CD4-positive, alpha-beta T cell (primary cell): ENCODE measurements at regions not wholly inside any gene's neighbourhood (a gene's known extent, or its start where the extent isn't known, plus 50 kb on each side); places are given as distances from the start of the nearest gene placed in this dataset.

ENCODE experiments used
- ATAC-seq: fragments of 200-7000 bp; cut with Tn5 transposase; one replicate; pipeline ENCODE4 v1.10.0; 2022; ENCODE audit warnings: mild to moderate bottlenecking; ENCODE audit not compliant: poor library complexity
- CTCF ChIA-PET: fragments of 350-600 bp; sonication (Branson Sonifier 250); formaldehyde crosslinking; loops from one replicate; lab custom pipeline; 2021; ENCODE audit warnings: antibody characterized with exemption, inconsistent platforms; lab: Charles Lee
- POLR2A ChIA-PET: fragments of 350-600 bp; sonication (Branson Sonifier 250); formaldehyde crosslinking; loops from one replicate; lab custom pipeline; 2021; ENCODE audit warnings: antibody characterized with exemption, inconsistent platforms; lab: Charles Lee
- DNase-seq, 14 experiments: peaks; one replicate each; pipeline ENCODE4 v3.0.0-alpha.2; 2013 to 2020; ENCODE audit warnings: mixed read lengths in 2 of 14
- H3K27ac ChIP-seq, 2 donors: one replicate each; pipeline versions ENCODE4 v1.5.1 to v1.7.0; 2013; ENCODE audit warnings: low read length in 2 of 2, low read depth in 1 of 2, mild to moderate bottlenecking in 1 of 2
- H3K27me3 ChIP-seq, 2 experiments: 1 replicate in 1 of 2; 2 replicates in 1 of 2; pipeline versions ENCODE4 v1.6.1 to v1.7.0; 2013; ENCODE audit warnings: low read length in 2 of 2, control low read depth in 1 of 2, mild to moderate bottlenecking in 1 of 2, moderate library complexity in 1 of 2; ENCODE audit not compliant: insufficient read depth in 2 of 2, control insufficient read depth in 1 of 2
- H3K36me3 ChIP-seq: one replicate; pipeline ENCODE4 v1.6.1; 2013; ENCODE audit warnings: low read length, control low read depth; ENCODE audit not compliant: insufficient read depth
- H3K4me1 ChIP-seq: one replicate; pipeline ENCODE4 v1.6.1; 2013; ENCODE audit warnings: low read length, control low read depth; ENCODE audit not compliant: insufficient read depth
- H3K4me3 ChIP-seq: one replicate; pipeline ENCODE4 v1.5.1; 2013; ENCODE audit warnings: mild to moderate bottlenecking, low read length, moderate library complexity
- H3K9me3 ChIP-seq, 2 experiments: 1 replicate in 1 of 2; 2 replicates in 1 of 2; pipeline versions ENCODE4 v1.6.1 to v1.7.0; 2013; ENCODE audit warnings: low read length in 2 of 2, mild to moderate bottlenecking in 2 of 2, control low read depth in 1 of 2, moderate library complexity in 1 of 2; ENCODE audit not compliant: control insufficient read depth in 1 of 2, insufficient read depth in 1 of 2
- H3K27ac Mint-ChIP-seq: one replicate; pipeline ENCODE4 v1.8.0; 2020; ENCODE audit warnings: mixed read lengths
- H3K27me3 Mint-ChIP-seq: one replicate; pipeline ENCODE4 v1.8.0; 2021; ENCODE audit warnings: mixed read lengths
- H3K36me3 Mint-ChIP-seq: one replicate; pipeline ENCODE4 v1.8.0; 2021; ENCODE audit warnings: low read depth, mixed read lengths
- H3K4me1 Mint-ChIP-seq: one replicate; pipeline ENCODE4 v1.8.0; 2021; ENCODE audit warnings: low read depth, mixed read lengths
- H3K4me3 Mint-ChIP-seq: one replicate; pipeline ENCODE4 v1.8.0; 2020; ENCODE audit warnings: mild to moderate bottlenecking, mixed read lengths
- H3K9me3 Mint-ChIP-seq: one replicate; pipeline ENCODE4 v1.8.0; 2020; ENCODE audit warnings: mixed read lengths
- intact Hi-C, 2 experiments: fragments of 100-400 bp; cut with DNase I in 1 of 2; cut with micrococcal nuclease in 1 of 2; formaldehyde crosslinking; loops; one replicate each; pipeline versions ENCODE4 v1.15.1 to v1.9.0; 2023 to 2025; cut with DNase I, micrococcal nuclease
- TF ChIP-seq, protein P1 (sequence below): fragments of 200-600 bp; IDR thresholded peaks from one replicate; pipeline ENCODE4 v1.8.0; 2022; ENCODE audit warnings: antibody characterized with exemption, mild to moderate bottlenecking

DNA sequence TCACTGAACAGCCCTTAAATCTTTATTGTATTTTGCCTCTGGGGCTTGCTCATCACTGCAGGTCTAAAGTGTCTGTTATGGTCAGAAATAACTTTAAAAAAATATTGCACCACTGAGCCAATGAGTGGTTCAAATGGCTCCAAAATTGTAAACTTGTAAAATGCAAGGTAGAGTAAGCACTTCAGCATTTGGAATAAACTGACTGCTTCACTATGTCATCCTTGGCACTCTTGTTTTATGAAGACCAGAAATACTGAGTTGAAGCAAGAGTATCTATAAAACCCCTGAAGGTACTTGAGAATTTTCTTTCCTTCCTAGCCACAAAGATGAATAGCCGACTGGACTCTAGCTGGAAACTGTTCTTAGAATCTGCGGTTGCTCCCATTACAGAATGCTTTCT lies 390.3 kb upstream of the DPH6 start:
- no peak overlapping the region for H3K27ac Mint-ChIP-seq
- ATAC-seq (no peak), DNase-seq (no peak)
- H3K36me3 ChIP-seq, result no peaks in the 10 kb centered on the region
- CTCF ChIA-PET, result no interaction called here
- no peaks in the 10 kb centered on the region for H3K9me3 Mint-ChIP-seq
- H3K9me3 ChIP-seq, result no peaks in the 10 kb centered on the region
- no peaks in the 10 kb centered on the region for H3K27me3 Mint-ChIP-seq
- H3K4me1 Mint-ChIP-seq, result no peaks in the 10 kb centered on the region
- POLR2A ChIA-PET, result no interaction called here
- no peak overlapping the region for H3K4me3 ChIP-seq
- H3K4me1 ChIP-seq, result no peaks in the 10 kb centered on the region
- no peak overlapping the region for H3K27ac ChIP-seq
- intact Hi-C loops, result no loop called here
- TF ChIP-seq, protein P1, sequence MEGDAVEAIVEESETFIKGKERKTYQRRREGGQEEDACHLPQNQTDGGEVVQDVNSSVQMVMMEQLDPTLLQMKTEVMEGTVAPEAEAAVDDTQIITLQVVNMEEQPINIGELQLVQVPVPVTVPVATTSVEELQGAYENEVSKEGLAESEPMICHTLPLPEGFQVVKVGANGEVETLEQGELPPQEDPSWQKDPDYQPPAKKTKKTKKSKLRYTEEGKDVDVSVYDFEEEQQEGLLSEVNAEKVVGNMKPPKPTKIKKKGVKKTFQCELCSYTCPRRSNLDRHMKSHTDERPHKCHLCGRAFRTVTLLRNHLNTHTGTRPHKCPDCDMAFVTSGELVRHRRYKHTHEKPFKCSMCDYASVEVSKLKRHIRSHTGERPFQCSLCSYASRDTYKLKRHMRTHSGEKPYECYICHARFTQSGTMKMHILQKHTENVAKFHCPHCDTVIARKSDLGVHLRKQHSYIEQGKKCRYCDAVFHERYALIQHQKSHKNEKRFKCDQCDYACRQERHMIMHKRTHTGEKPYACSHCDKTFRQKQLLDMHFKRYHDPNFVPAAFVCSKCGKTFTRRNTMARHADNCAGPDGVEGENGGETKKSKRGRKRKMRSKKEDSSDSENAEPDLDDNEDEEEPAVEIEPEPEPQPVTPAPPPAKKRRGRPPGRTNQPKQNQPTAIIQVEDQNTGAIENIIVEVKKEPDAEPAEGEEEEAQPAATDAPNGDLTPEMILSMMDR, result no peak
- H3K36me3 Mint-ChIP-seq, result no peaks in the 10 kb centered on the region
- no peaks in the 10 kb centered on the region for H3K27me3 ChIP-seq
- no peak overlapping the region for H3K4me3 Mint-ChIP-seq

DNA sequence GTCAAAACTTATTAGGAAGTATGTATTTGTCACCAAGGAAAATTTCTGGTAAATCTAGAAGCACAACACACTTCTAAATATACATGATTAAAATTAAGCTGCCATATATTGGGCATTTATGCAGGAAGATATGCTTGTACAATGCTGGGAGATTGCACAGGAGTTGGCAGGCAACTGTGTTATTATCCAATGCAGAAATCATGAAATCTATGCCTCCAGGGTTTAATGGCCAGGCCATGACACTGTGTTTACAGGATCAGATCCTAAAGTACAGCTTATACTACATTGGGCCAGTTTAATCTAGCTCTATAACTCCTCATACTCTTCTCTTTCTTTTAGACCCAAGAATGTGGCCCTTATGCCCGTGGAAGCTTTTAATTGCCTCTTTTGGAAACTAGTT lies 391.4 kb upstream of the DPH6 start:
- Mint-ChIP-seq H3K27ac (no peak overlapping the region), H3K36me3 (no peaks in the 10 kb centered on the region), H3K27me3 (no peaks in the 10 kb centered on the region), H3K4me1 (no peaks in the 10 kb centered on the region), H3K4me3 (no peak overlapping the region), H3K9me3 (no peaks in the 10 kb centered on the region)
- CTCF ChIA-PET, result no interaction called here
- POLR2A ChIA-PET, result no interaction called here
- DNase-seq (no peak), ATAC-seq (no peak)
- no peaks in the 10 kb centered on the region for H3K27me3 ChIP-seq
- TF ChIP-seq, protein P1, result no peak
- no peak overlapping the region for H3K27ac ChIP-seq
- no peak overlapping the region for H3K4me3 ChIP-seq
- no peaks in the 10 kb centered on the region for H3K9me3 ChIP-seq
- intact Hi-C loops, result no loop called here
- no peaks in the 10 kb centered on the region for H3K36me3 ChIP-seq
- no peaks in the 10 kb centered on the region for H3K4me1 ChIP-seq

- no peaks in the 10 kb centered on the region for H3K36me3 Mint-ChIP-seq
- DNase-seq (no peak), ATAC-seq (no peak)
- H3K27me3 Mint-ChIP-seq, result no peaks in the 10 kb centered on the region
- intact Hi-C loops, result no loop called here
- H3K27me3 ChIP-seq, result no peaks in the 10 kb centered on the region
- H3K9me3 Mint-ChIP-seq, result no peaks in the 10 kb centered on the region
- H3K27ac Mint-ChIP-seq, result no peak overlapping the region
- H3K4me1 ChIP-seq, result no peaks in the 10 kb centered on the region
- H3K4me3 ChIP-seq, result no peak overlapping the region
- TF ChIP-seq, protein P1, result no peak
- ChIA-PET POLR2A (no interaction called here), CTCF (no interaction called here)
- H3K36me3 ChIP-seq, result no peaks in the 10 kb centered on the region
- H3K4me3 Mint-ChIP-seq, result no peak overlapping the region
- no peaks in the 10 kb centered on the region for H3K4me1 Mint-ChIP-seq
- peaks cover 0 to 3% of the 10 kb centered on the region in 2 experiments for H3K9me3 ChIP-seq
- H3K27ac ChIP-seq, result no peak overlapping the region
These were observed 399.1 kb upstream of the DPH6 start for GRCh38 chr15:35944945-35945585.
